ENCODE measurements at regions not wholly inside any gene's neighbourhood (a gene's known extent, or its start where the extent isn't known, plus 50 kb on each side); places are given as distances from the start of the nearest gene placed in this dataset.

DNA sequence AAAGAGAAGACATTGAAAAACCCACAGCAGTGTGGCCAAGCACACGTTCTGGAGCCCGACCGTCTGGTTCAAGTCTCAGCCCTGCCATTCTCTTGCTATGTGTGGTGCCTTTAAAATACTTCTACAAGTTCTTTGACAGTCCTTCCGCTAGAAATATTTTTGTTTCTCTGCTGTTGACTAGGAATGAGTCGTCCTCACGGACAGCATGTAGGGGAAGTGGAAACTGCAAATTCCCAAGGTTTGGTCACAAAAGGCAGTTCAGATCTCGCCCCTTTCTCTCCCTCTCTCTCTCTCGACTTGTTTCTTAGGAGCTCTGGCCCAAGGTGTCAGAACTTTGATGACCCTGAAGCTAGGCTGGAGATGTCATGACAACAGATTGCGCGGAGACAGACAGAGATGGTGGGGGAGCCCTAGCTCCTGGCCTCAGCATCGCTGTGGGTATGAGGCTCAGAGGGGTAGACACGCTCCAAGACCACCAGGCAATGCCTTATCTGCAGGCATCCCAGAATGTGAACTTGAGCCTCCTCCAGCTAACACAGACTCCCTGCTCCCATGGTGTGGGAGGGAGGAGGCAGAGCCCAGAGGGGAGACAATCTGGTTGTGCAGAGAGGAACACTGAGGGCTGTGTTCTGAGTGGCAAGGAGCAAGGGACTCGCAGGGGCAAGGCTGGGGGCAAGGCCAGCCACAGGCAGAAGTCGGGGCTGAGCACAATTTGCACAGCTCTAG, 368.9 kb upstream of the SULF2 start:
- Mint-ChIP-seq H3K9me3 (ENCODE audit: unreplicated experiment) (peaks cover 16% of the 10 kb centered on the region), H3K36me3 (ENCODE audit: insufficient read depth, unreplicated experiment) (no peaks in the 10 kb centered on the region), H3K27ac (ENCODE audit: low read depth, unreplicated experiment) (peak overlapping the region; percentile 7), H3K27me3 (ENCODE audit: insufficient read depth, unreplicated experiment) (peaks cover 56% of the 10 kb centered on the region), H3K4me3 (ENCODE audit: unreplicated experiment) (no peak overlapping the region), H3K4me1 (ENCODE audit: insufficient read depth, unreplicated experiment) (peaks cover 17% of the 10 kb centered on the region)
- POLR2A ChIA-PET, result interaction anchor here (0.6 to 1.3 kb wide), 3 partner anchors 10 to 30 kb away, joined by 3 to 6 read pairs (median 3); no protein-coding TSS in a partner anchor
- no peak for DNase-seq (ENCODE audit: unreplicated experiment)
- intact Hi-C loops (cut with micrococcal nuclease), result no loop called here
- no TSS peak for BruUV-seq (replicated peaks)
- CTCF ChIA-PET, result interaction anchor here (0.7 to 1.1 kb wide), 3 partner anchors 37 to 295 kb away, joined by 3 read pairs; no protein-coding TSS in a partner anchor
- no peak for TF ChIP-seq CTCF (IDR thresholded peaks at IDR 0.05; ENCODE audit: unreplicated experiment)

- Mint-ChIP-seq H3K27me3 (ENCODE audit: insufficient read depth, unreplicated experiment) (peaks cover 53% of the 10 kb centered on the region), H3K27ac (ENCODE audit: low read depth, unreplicated experiment) (no peak overlapping the region), H3K4me3 (ENCODE audit: unreplicated experiment) (no peak overlapping the region), H3K36me3 (ENCODE audit: insufficient read depth, unreplicated experiment) (no peaks in the 10 kb centered on the region), H3K4me1 (ENCODE audit: insufficient read depth, unreplicated experiment) (peaks cover 15% of the 10 kb centered on the region), H3K9me3 (ENCODE audit: unreplicated experiment) (peaks cover 16% of the 10 kb centered on the region)
- no peak for TF ChIP-seq CTCF (IDR thresholded peaks at IDR 0.05; ENCODE audit: unreplicated experiment)
- POLR2A ChIA-PET, result interaction anchor here (0.7 kb wide), 1 partner anchor 30 kb away, joined by 3 read pairs; no protein-coding TSS in a partner anchor
- no TSS peak for BruUV-seq (replicated peaks)
- no peak for DNase-seq (ENCODE audit: unreplicated experiment)
- intact Hi-C loops (cut with micrococcal nuclease), result no loop called here
- CTCF ChIA-PET, result interaction anchor here (1.0 kb wide), 1 partner anchor 201 kb away, joined by 3 read pairs; no protein-coding TSS in a partner anchor
Observed at GRCh38 chr20:48153523-48153922, 368.2 kb upstream of the SULF2 start.

DNA sequence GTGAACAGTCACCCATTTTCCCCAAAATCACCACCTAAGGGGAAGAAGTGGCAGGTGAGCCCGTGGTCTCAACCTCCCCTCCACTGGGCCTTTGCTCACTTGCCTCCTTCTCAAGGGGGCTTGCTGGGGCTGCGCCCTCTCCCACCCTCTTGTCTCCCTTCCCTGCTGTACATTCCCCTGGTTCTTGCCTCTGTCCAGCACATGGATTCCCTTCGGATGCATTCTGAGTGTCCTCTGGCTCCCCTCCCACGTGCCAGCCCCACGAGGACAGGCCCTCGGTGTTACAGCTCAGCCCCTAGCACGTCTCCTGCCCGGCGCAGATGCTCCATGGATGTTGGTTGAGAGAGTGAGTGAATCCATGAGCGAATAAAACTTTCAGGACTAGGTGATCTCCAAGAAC, 367.8 kb upstream of the SULF2 start:
- CTCF ChIA-PET, result no interaction called here
- POLR2A ChIA-PET, result no interaction called here
- Mint-ChIP-seq H3K4me3 (ENCODE audit: unreplicated experiment) (no peak overlapping the region), H3K36me3 (ENCODE audit: insufficient read depth, unreplicated experiment) (no peaks in the 10 kb centered on the region), H3K27me3 (ENCODE audit: insufficient read depth, unreplicated experiment) (peaks cover 53% of the 10 kb centered on the region), H3K4me1 (ENCODE audit: insufficient read depth, unreplicated experiment) (peaks cover 11% of the 10 kb centered on the region), H3K27ac (ENCODE audit: low read depth, unreplicated experiment) (no peak overlapping the region), H3K9me3 (ENCODE audit: unreplicated experiment) (peaks cover 16% of the 10 kb centered on the region)
- TF ChIP-seq CTCF (IDR thresholded peaks at IDR 0.05; ENCODE audit: unreplicated experiment), result no peak
- DNase-seq (ENCODE audit: unreplicated experiment), result no peak
- BruUV-seq (replicated peaks), result no TSS peak
- intact Hi-C loops (cut with micrococcal nuclease), result no loop called here

DNA sequence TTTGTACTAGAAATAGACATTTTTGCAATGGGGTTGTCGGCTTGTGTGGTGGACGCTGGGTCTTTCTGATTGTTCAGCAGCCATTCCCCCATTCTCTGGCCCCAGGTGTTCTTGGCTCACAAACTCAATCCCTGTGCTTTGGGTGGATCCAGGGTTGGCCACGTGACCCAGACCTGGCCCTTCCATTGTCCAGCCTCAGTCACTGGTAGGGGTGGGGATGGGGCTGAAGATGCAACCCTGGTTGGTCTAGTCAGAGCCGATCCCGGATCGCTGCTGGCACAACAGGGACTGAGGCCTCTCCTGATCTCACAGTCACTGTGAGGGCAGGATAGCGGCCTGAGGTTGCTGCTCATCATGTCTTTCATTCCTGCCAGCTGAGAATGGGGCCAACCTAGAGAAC, 365.3 kb upstream of the SULF2 start:
- H3K36me3 Mint-ChIP-seq (ENCODE audit: insufficient read depth, unreplicated experiment), result no peaks in the 10 kb centered on the region
- TF ChIP-seq CTCF (IDR thresholded peaks at IDR 0.05; ENCODE audit: unreplicated experiment), result no peak
- no TSS peak for BruUV-seq (replicated peaks)
- peaks cover 10% of the 10 kb centered on the region for H3K9me3 Mint-ChIP-seq (ENCODE audit: unreplicated experiment)
- peaks cover 6% of the 10 kb centered on the region for H3K4me1 Mint-ChIP-seq (ENCODE audit: insufficient read depth, unreplicated experiment)
- POLR2A ChIA-PET, result interaction anchor here (1.2 kb wide), 1 partner anchor 9 kb away, joined by 3 read pairs; no protein-coding TSS in a partner anchor
- DNase-seq (ENCODE audit: unreplicated experiment), result no peak
- no peak overlapping the region for H3K4me3 Mint-ChIP-seq (ENCODE audit: unreplicated experiment)
- intact Hi-C loops (cut with micrococcal nuclease), result no loop called here
- peaks cover 46% of the 10 kb centered on the region for H3K27me3 Mint-ChIP-seq (ENCODE audit: insufficient read depth, unreplicated experiment)
- no peak overlapping the region for H3K27ac Mint-ChIP-seq (ENCODE audit: low read depth, unreplicated experiment)
- CTCF ChIA-PET, result interaction anchor here (0.5 kb wide), 1 partner anchor 418 kb away, joined by 3 read pairs; no protein-coding TSS in a partner anchor

All from MCF 10A (cell line).